NCI-H1436 (cell line): ENCODE measurements at regions not wholly inside any gene's neighbourhood (a gene's known extent, or its start where the extent isn't known, plus 50 kb on each side); places are given as distances from the start of the nearest gene placed in this dataset.
A peak's percentile ranks its signal among the peaks of the same experiment; 100 is the strongest.

Source experiments
- DNase-seq: peaks from one replicate; lab custom pipeline; 2025; lab: John Stamatoyannopoulos, UW

- DNase-seq: no peak
These were observed 254.3 kb downstream of the IPMK start for GRCh38 chr10:58013406-58013805.

DNA sequence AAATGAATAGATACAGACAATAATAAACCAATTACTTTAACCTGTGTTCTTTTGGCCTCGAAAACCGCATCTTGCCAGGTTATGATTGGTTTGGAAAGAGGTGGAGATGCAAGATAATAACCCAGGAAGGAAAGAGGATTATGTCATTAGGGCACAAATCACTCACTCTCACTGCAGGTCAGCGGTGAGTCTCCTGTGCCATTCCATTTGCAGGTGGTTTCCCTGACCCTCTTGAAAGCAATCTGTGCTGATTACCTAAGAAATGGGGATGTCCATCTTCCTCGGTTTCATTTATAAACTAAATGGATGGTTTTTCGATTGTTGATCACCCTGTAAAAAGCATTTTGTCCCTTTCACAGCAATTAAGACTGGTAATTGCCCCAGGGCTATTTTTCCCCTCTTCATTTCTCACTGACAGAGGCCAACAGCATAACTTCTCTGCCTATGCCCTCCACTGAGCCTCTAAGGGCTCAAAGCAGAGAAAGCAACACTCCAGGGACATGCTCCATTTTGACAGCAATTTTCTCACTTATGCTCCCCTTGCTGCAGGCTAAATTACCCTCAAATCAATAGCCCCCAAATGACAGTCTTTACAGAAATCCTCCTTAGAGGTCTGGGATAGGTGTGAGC, 257.5 kb downstream of the IPMK start:
- DNase-seq: peak; percentile 70

- no peak for DNase-seq
These were observed 263.7 kb downstream of the IPMK start for GRCh38 chr10:58003945-58004344.

GRCh38 chr10:58001159-58001558, 266.5 kb downstream of the IPMK start:
- no peak for DNase-seq

DNA sequence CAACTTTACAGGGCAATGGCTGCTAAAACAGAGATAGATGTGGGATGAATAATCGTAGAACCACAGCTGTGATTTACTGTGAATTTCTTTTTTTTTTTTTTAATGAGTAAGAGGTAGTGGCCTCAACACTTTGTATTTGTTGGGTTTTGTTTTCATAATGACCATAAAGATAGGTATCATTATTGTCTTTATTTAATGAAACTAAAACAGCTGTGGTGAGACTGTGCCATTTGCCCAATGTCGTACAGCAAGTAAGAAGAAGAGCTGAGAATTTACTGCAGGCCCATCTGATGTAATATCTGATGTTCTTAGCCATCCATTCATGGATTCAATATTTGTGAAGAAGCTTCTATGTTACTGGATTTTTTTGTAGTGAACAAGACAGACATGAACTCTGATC, 271.2 kb downstream of the IPMK start:
- no peak for DNase-seq

DNA sequence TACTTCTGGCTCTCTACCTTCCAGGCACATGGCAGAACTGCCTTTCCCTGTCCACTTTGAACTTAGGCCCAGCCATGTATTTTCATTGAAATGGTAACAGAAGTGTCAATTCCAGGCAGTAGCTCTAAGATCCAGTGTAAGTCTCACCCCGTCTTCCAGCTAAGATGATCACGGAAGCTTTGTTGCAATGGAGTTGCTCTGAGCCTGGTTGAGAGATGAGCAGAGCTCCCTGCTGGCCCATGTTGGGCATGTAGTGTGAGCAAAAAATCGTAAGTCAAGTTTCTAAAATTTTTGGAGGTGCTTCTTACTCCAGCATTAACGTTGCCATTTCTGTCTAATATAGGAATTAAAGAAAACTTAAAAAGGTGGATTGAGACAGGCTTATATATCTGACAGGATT, 274.4 kb downstream of the IPMK start:
- no peak for DNase-seq

DNA sequence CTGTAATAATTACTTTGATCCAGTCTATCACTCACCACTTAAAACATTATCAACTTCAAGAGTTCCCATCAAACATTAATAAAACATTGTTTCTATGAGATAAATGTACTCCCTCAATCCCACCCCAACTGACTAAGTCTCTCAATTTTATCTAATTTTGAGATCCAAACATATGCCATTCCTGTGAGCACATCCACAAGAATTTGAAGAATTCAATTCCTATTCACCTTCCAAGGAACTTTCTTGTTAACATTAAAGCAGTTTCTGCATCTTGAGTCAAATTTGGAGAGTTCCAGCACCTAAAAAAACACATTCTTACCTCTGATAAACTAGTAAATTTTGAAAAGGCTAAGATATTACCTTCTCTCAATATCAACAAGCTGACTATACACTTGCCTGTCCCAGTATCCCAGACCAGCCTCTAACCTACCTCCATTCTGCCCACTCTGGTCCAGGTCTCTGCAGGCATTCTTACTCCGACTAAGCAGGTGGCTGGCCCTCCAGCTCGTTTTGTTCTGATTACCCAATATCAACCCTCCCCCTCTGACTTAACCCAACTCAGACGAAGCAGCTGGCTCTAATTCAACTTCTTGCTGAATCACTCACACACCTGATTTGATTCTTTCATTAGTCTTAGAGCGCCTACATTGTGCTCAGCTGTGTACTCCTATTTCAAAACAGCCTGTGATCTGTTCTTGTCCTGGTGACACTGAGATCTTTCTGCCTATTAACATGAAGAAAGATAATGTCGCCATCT, 275.2 kb downstream of the IPMK start:
- no peak for DNase-seq

DNA sequence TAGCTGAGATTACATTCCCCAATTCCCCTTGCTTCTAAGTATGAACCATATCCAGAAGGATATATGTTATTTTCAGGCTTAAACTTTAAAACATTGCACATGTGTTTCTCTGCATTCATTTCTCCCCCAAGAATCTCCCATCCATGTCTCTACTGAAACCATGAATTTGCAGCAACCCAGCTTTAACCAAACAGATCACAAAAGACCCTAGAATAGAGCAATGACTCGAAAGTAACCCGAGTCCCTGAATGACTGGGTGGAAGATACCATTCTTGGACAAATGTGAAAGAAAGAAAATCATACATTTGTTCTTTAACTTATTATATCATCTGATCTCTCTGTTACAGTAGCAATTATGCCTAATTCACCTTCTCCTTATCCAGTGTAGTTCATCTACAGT, 278.7 kb downstream of the IPMK start:
- DNase-seq: no peak

GRCh38 chr10:57987055-57987721, 280.5 kb downstream of the IPMK start:
- no peak for DNase-seq

GRCh38 chr10:57986422-57986821, 281.3 kb downstream of the IPMK start:
- no peak for DNase-seq

DNA sequence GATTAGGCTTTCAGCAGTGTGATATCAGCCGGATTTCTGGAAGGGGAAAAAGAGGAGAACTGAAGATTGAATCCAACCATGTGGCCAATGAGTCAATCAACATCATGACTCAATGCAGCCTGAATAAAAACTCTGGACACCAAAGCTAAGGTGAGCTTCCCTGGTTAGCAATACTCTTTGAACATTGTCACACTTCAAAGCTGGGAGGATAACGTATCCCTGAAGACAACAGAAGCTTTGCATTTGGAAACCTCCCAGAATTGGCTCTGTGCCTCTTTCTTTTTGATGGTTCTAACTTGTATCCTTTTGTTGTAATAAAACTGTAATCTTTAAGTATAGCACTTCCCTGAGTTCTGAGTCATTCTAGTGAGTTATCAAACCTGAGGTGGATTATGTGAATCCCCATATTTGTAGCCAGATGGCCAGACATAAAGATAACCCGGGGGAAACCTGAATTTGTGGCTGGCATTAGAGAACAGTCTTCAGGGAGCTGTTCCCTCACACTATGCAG, 284.4 kb downstream of the IPMK start:
- no peak for DNase-seq

DNA sequence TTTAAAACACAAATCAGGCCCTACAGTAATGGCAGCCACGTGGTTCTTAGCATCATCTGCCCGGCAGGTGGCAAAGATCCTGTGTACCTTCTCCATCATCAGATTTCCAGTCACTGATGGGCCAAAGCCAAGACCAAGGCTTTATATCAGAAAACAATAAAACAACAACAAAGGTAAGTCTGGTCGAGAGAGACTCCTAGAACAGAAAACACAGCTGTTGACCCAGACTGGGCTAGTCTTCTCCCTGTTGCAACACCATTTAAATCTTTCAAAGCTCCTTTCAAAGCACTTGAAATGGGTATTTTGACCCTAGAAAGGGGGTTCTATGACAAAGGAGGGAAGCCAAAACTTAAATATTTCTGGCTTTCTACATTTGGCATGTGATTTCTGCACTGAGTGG, 285.6 kb downstream of the IPMK start:
- DNase-seq: no peak

DNA sequence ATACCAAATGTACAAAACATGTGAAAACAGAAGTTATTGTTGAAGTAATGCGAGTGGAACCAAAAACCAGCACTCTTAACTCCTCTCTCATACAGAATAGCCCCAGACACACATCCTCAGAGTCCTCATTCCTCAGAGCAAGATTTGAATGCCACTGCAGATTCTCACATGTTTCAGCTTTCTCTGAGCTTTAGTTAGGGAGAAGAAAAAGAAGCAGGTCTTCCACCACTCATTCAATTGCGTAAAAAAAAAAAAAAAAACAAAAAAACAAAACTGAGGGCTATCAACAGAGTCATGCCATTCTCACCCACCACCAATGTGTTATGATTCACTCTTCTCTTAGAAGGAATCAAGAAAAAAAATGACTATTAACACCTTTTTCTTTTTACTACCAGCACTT, 287.7 kb downstream of the IPMK start:
- no peak for DNase-seq

DNA sequence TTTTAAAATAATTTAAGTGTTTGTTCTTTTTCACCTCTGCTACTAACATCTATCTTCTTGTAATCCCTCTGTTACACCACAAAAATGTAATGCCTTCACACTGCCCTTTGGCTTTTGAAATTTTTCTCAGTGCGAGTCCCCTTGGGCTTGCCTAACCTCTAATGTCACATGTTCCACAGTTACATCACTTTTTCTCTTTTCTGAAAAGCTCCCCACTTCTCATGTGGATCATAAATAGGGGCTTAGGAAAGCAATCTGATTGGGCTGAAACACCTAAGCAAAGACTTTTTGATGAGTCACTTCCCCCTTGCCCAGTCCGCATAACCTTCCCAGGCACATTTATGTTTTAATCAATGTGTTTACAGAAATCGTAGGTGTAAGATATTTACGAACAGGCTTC, 288.2 kb downstream of the IPMK start:
- no peak for DNase-seq

DNA sequence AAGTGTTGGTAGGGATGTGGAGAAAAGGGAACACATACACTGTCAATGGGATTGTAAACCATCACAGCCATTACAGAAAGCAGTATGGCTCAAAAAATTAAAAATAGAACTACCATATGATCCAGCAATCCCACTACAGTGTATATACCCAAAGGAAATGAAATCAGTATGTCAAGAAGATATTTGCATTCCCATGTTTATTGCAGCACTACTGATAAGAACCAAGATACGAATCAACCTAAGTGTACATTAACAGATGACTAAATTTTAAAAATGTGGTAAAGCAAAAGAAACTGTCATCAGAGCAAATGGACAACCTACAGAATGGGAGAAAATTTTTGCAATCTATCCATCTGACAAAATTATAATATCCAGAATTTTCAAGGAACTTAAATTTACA, 290.4 kb downstream of the IPMK start:
- no peak for DNase-seq

GRCh38 chr10:57973451-57973850, 294.2 kb downstream of the IPMK start:
- no peak for DNase-seq

DNA sequence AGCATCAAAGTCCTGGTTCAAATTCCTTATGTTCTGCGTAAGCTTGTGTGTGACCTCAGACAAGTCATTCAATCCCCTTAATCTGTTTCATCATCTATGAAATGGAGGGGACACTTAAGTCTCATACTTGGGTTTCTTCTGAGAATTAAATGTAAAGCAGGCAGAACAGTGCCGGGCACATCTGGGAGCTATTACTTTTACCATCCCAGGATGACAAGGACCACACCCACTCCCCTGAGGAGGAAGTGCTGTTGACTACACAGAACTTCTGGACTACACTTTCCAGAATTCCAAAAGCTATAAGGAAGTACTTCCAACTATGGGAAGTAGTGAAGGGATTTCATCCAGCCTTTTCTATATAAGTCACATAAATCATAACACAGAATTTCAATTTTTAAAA, 294.9 kb downstream of the IPMK start:
- no peak for DNase-seq

DNA sequence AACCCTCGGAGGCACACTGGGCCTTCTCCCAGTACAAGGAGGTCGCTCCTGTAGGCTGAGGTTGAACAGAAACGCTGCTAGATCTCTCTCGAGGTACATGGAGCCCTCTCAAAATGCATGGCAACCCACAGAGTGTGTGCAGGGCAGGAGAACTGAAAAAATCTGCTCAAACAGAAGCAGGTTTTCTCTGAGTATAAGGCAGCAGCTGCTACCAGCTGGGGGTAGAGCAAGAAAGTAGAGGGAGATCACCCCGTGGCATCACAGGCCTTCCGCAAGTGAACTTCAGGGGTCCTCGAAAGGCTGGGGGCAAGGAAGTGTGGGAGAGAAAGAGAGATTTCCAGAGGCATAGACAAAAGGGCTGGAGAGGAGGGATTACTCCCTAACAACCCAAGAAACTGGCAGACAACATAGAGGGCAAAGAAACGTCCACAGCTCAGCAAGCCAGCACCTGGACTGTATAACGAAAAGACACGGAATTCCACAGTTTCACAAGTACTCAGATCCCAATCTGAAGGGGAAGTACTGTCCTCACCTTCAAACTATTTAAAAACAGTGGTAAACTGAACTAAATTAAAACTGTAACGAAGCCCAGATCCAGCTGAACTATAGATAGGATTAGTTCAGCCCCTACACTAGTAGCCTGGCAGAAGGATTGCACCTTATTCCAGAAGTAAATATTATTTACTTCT, 299.2 kb downstream of the IPMK start:
- no peak for DNase-seq

DNA sequence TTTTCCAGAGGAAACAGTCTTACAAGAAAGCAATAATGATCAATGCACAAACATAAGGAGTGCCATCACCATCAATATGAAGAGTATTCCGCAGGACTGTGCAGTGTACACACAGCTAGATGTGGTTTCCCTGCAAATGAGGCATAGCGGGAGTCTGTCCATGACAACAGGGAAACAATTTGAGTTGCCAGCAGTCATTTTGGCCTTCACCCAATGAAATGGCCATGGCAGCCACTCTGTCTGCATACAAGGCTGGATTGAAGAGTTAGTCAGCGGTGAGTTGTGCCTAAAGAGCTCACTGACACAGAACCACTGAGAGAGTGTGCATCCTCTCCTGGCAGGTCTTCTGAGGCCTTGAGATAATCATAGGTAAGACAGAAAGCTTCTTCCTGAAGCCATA, 303.3 kb downstream of the IPMK start:
- DNase-seq: no peak

- DNase-seq: no peak
These were observed 304.1 kb downstream of the IPMK start for GRCh38 chr10:57963546-57963945.

DNA sequence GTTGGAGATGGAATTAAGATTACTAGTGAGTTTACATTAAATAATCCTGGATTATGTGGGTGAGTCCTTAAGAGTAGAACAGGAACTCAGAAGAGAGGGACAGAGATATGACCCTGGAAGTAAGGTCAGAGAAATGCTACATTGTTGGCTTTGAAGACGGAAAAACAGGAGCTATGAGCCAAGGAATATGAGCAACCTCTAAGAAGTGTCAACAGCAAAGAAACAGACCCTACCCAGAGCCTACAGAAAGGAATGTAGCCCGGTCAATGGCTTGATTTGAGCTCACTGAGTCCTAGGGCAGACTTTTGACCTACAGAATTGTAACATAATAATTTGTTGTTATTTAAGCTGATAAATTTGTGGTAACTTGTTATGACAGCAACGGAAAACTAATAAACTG, 304.9 kb downstream of the IPMK start:
- no peak for DNase-seq

GRCh38 chr10:57961487-57961886, 306.2 kb downstream of the IPMK start:
- DNase-seq: no peak

- no peak for DNase-seq
These were observed 307.3 kb downstream of the IPMK start for GRCh38 chr10:57960406-57960805.
